GM21576 (cell line): ENCODE measurements at regions not wholly inside any gene's neighbourhood (a gene's known extent, or its start where the extent isn't known, plus 50 kb on each side); places are given as distances from the start of the nearest gene placed in this dataset.

Source experiments
- ATAC-seq: cut with Tn5 transposase; IDR thresholded peaks from one replicate; pipeline ENCODE4 v1.9.1; 2021; ENCODE audit warnings: mild to moderate bottlenecking, moderate library complexity; ENCODE audit not compliant: unreplicated experiment

- no peak for ATAC-seq
These were observed 123.3 kb downstream of the RFLNA start for GRCh38 chr12:124418156-124418555.

- ATAC-seq: no peak
These were observed 121.9 kb downstream of the RFLNA start for GRCh38 chr12:124416516-124417395.

GRCh38 chr12:124415064-124415463 lies 120.2 kb downstream of the RFLNA start:
- no peak for ATAC-seq

- ATAC-seq: no peak
These were observed 119.0 kb downstream of the RFLNA start for GRCh38 chr12:124413915-124414314.

GRCh38 chr12:124413401-124413800 lies 118.5 kb downstream of the RFLNA start:
- ATAC-seq: no peak

GRCh38 chr12:124412646-124413015 lies 117.7 kb downstream of the RFLNA start:
- ATAC-seq: no peak

GRCh38 chr12:124411953-124412645 lies 117.2 kb downstream of the RFLNA start:
- ATAC-seq: no peak

- ATAC-seq: no peak
These were observed 116.5 kb downstream of the RFLNA start for GRCh38 chr12:124411281-124411878.

GRCh38 chr12:124410354-124411175 lies 115.7 kb downstream of the RFLNA start:
- no peak for ATAC-seq

GRCh38 chr12:124408822-124409517 lies 114.1 kb downstream of the RFLNA start:
- ATAC-seq: no peak

GRCh38 chr12:124407074-124407473 lies 112.2 kb downstream of the RFLNA start:
- ATAC-seq: no peak

GRCh38 chr12:124406043-124406442 lies 111.2 kb downstream of the RFLNA start:
- no peak for ATAC-seq

GRCh38 chr12:124405592-124405991 lies 110.7 kb downstream of the RFLNA start:
- ATAC-seq: no peak

- no peak for ATAC-seq
These were observed 110.3 kb downstream of the RFLNA start for GRCh38 chr12:124405151-124405550.

GRCh38 chr12:124404162-124404784 lies 109.4 kb downstream of the RFLNA start:
- ATAC-seq: no peak

- ATAC-seq: no peak
These were observed 108.4 kb downstream of the RFLNA start for GRCh38 chr12:124403273-124403672.

- no peak for ATAC-seq
These were observed 107.6 kb downstream of the RFLNA start for GRCh38 chr12:124402248-124403066.

GRCh38 chr12:124401704-124402221 lies 106.9 kb downstream of the RFLNA start:
- ATAC-seq: no peak

- no peak for ATAC-seq
These were observed 105.2 kb downstream of the RFLNA start for GRCh38 chr12:124400124-124400523.
